Gastroesophageal sphincter (tissue), 3 donors: ENCODE measurements at regions not wholly inside any gene's neighbourhood (a gene's known extent, or its start where the extent isn't known, plus 50 kb on each side); places are given as distances from the start of the nearest gene placed in this dataset.

Experiments
- CTCF ChIP-seq, 4 experiments: fragments of 200-600 bp in 2 of 4; fragments of 450-650 bp in 2 of 4; sonication (generic) in 1 of 4; IDR thresholded peaks; one replicate each; pipeline ENCODE4 v1.5.1; 2017 to 2019; ENCODE audit warnings: antibody characterized with exemption in 4 of 4, mild to moderate bottlenecking in 2 of 4, moderate library complexity in 2 of 4
- EP300 ChIP-seq: sonication (generic); formaldehyde crosslinking; IDR thresholded peaks from one replicate; pipeline ENCODE4 v1.6.1; 2017; ENCODE audit warnings: antibody characterized with exemption, mild to moderate bottlenecking
- POLR2A ChIP-seq, 2 donors: fragments of 450-650 bp; IDR thresholded peaks; one replicate each; pipeline ENCODE4 v1.6.1; 2017; ENCODE audit warnings: antibody characterized with exemption in 2 of 2, mild to moderate bottlenecking in 2 of 2, moderate library complexity in 1 of 2

GRCh38 chr12:131573631-131574394 lies 137.1 kb upstream of the SFSWAP start:
- TF ChIP-seq POLR2A (IDR thresholded peaks at IDR 0.05) (no peak), EP300 (no peak), CTCF (IDR thresholded peaks at IDR 0.05) (no peak)
